Hepatocyte (in vitro differentiated cells): ENCODE measurements at regions not wholly inside any gene's neighbourhood (a gene's known extent, or its start where the extent isn't known, plus 50 kb on each side); places are given as distances from the start of the nearest gene placed in this dataset.

Experiments used
- DNase-seq: peaks from one replicate; pipeline ENCODE4 v3.0.0-alpha.2; 2016; ENCODE audit warnings: low spot score
- H2AFZ ChIP-seq: fragments of 200-600 bp; sonication (generic); 2 replicates; pipeline ENCODE4 v1.6.0; 2016; ENCODE audit warnings: antibody characterized with exemption, mild to moderate bottlenecking
- H3K27ac ChIP-seq: fragments of 200-600 bp; sonication (generic); 2 replicates; pipeline ENCODE4 v1.5.1; 2016; ENCODE audit warnings: mild to moderate bottlenecking
- H3K27me3 ChIP-seq: fragments of 200-600 bp; sonication (generic); 2 replicates; pipeline ENCODE4 v1.6.1; 2016
- H3K36me3 ChIP-seq: fragments of 200-600 bp; sonication (generic); replicated peaks from 2 replicates; pipeline ENCODE4 v1.5.1; 2016; ENCODE audit warnings: low read depth; ENCODE audit not compliant: insufficient read depth
- H3K4me1 ChIP-seq: fragments of 200-600 bp; sonication (generic); 2 replicates; pipeline ENCODE4 v1.5.1; 2016; ENCODE audit warnings: mild to moderate bottlenecking, moderate library complexity; ENCODE audit not compliant: insufficient read depth
- H3K4me2 ChIP-seq: fragments of 200-600 bp; sonication (generic); 2 replicates; pipeline ENCODE4 v1.6.0; 2016
- H3K4me3 ChIP-seq: fragments of 200-600 bp; sonication (generic); 2 replicates; pipeline ENCODE4 v1.5.1; 2016; ENCODE audit warnings: mild to moderate bottlenecking
- H3K79me2 ChIP-seq: fragments of 200-600 bp; sonication (generic); 2 replicates; pipeline ENCODE4 v1.6.0; 2017; ENCODE audit warnings: mild to moderate bottlenecking
- H3K9me2 ChIP-seq: fragments of 200-600 bp; sonication (generic); replicated peaks from 2 replicates; pipeline ENCODE4 v1.6.0; 2017; ENCODE audit warnings: mild to moderate bottlenecking; ENCODE audit not compliant: insufficient read depth
- H3K9me3 ChIP-seq: fragments of 200-600 bp; sonication (generic); 2 replicates; pipeline ENCODE4 v1.5.1; 2016; ENCODE audit warnings: low read depth, mild to moderate bottlenecking
- H4K20me1 ChIP-seq: fragments of 200-600 bp; sonication (generic); 2 replicates; pipeline ENCODE4 v1.6.0; 2016; ENCODE audit warnings: mild to moderate bottlenecking; ENCODE audit not compliant: insufficient read depth, poor library complexity, severe bottlenecking
- EZH2 ChIP-seq: fragments of 200-600 bp; sonication (generic); IDR thresholded peaks from 2 replicates; pipeline ENCODE4 v1.6.1; 2016; ENCODE audit warnings: antibody characterized with exemption, mild to moderate bottlenecking, borderline replicate concordance
- EZH2phosphoT487 ChIP-seq: fragments of 200-600 bp; sonication (generic); IDR thresholded peaks from one replicate; pipeline ENCODE4 v1.6.1; 2018; ENCODE audit warnings: antibody characterized with exemption, mild to moderate bottlenecking, low read depth, moderate library complexity; ENCODE audit not compliant: unreplicated experiment, severe bottlenecking
- WGBS: methylation state at CpG from one replicate; pipeline ENCODE4 v1.1.6; 2016; ENCODE audit warnings: low lambda C conversion rate; ENCODE audit errors: missing lambda C conversion rate; 5-methylcytosine and 5-hydroxymethylcytosine counted together
- TF ChIP-seq, protein P1 (sequence below): fragments of 200-600 bp; sonication (generic); IDR thresholded peaks from 2 replicates; pipeline ENCODE4 v1.5.1; 2016; ENCODE audit warnings: antibody characterized with exemption, mild to moderate bottlenecking; ENCODE audit not compliant: poor library complexity

DNA sequence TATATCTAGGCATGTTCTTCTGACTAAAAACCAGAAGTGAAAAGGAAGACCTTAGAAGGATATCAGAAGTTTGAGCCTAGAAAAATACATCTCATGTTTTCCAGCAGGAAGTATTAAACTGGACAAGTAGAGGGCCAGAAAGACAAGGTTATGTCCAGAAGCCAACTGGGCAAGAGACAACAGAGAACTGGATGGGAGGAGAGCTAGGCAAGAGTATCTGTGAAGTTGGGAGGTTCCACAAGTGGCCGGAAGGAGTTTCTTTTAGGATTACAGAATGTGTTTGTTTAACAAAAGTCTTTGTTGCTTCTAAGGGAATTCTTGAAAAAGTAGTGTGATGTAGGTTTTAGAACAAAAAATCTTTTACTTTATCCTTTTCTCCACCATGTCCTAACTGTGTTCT lies 86.4 kb downstream of the CYP26A1 start:
- H3K4me3 ChIP-seq, result no peak overlapping the region
- H4K20me1 ChIP-seq, result no peaks in the 10 kb centered on the region
- no peaks in the 10 kb centered on the region for H3K4me1 ChIP-seq
- H3K27me3 ChIP-seq, result no peaks in the 10 kb centered on the region
- H3K79me2 ChIP-seq, result no peaks in the 10 kb centered on the region
- no peaks in the 10 kb centered on the region for H3K9me3 ChIP-seq
- 74% methylated on average over 1 of the region's 1 CpG for WGBS
- no peaks in the 10 kb centered on the region for H3K9me2 ChIP-seq
- no peaks in the 10 kb centered on the region for H3K36me3 ChIP-seq
- H2AFZ ChIP-seq, result no peak overlapping the region
- no peak overlapping the region for H3K4me2 ChIP-seq
- no peak overlapping the region for H3K27ac ChIP-seq
- TF ChIP-seq EZH2phosphoT487 (no peak), EZH2 (no peak)
- TF ChIP-seq, protein P1, sequence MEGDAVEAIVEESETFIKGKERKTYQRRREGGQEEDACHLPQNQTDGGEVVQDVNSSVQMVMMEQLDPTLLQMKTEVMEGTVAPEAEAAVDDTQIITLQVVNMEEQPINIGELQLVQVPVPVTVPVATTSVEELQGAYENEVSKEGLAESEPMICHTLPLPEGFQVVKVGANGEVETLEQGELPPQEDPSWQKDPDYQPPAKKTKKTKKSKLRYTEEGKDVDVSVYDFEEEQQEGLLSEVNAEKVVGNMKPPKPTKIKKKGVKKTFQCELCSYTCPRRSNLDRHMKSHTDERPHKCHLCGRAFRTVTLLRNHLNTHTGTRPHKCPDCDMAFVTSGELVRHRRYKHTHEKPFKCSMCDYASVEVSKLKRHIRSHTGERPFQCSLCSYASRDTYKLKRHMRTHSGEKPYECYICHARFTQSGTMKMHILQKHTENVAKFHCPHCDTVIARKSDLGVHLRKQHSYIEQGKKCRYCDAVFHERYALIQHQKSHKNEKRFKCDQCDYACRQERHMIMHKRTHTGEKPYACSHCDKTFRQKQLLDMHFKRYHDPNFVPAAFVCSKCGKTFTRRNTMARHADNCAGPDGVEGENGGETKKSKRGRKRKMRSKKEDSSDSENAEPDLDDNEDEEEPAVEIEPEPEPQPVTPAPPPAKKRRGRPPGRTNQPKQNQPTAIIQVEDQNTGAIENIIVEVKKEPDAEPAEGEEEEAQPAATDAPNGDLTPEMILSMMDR, result no peak
- DNase-seq, result no peak

DNA sequence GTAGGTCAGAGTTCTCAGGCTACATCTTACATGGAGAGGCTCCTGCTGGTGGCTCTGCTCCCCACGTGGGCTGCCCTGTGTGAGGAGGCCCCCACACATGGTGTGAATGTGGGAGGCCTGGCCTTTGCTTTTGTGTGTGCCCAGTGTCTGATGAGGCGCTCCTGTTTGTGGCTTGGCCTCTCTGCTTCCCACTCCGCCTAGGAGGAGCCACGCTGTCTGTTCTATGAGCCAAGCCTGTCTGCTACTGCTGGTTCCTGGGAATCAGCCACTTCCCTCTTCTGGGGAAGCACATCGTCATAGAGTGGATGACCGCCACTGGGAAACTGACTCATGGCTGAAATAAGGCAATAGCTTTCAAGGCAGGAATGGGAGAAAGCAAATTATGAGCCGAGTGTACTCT lies 87.1 kb downstream of the CYP26A1 start:
- Histone ChIP-seq H3K36me3 (no peaks in the 10 kb centered on the region), H4K20me1 (no peaks in the 10 kb centered on the region), H2AFZ (no peak overlapping the region), H3K4me2 (no peak overlapping the region), H3K4me3 (no peak overlapping the region), H3K4me1 (no peaks in the 10 kb centered on the region), H3K27me3 (no peaks in the 10 kb centered on the region), H3K9me2 (no peaks in the 10 kb centered on the region), H3K27ac (no peak overlapping the region), H3K9me3 (no peaks in the 10 kb centered on the region), H3K79me2 (no peaks in the 10 kb centered on the region)
- TF ChIP-seq EZH2phosphoT487, result no peak
- TF ChIP-seq, protein P1, result no peak
- no peak for TF ChIP-seq EZH2
- no peak for DNase-seq
- WGBS, result 89% methylated on average over 7 of the region's 7 CpGs

DNA sequence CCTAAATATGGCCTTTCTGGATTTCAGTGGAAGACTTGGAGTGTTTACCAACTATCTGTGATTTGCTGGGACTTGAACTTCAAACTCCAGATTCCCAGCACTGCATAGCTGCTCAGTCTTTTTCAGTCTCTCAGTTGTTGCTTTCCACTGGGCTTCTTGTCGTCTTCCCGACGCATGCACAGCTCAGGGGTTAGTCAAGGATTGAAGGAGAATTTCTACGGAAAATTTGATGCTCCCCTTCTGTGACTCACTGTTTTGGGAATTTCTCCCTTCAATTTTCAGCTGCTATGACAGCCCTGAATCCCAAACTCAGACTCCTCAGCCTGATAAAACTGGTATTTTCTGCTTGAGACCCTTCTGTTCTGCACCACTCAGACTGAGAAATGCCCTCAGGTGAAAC lies 91.7 kb downstream of the CYP26A1 start:
- Histone ChIP-seq H3K27me3 (no peaks in the 10 kb centered on the region), H3K9me3 (no peaks in the 10 kb centered on the region), H3K79me2 (no peaks in the 10 kb centered on the region), H3K4me3 (no peak overlapping the region), H3K9me2 (no peaks in the 10 kb centered on the region), H3K4me1 (no peaks in the 10 kb centered on the region), H4K20me1 (no peaks in the 10 kb centered on the region), H3K27ac (no peak overlapping the region), H2AFZ (no peak overlapping the region), H3K4me2 (no peak overlapping the region), H3K36me3 (no peaks in the 10 kb centered on the region)
- TF ChIP-seq EZH2phosphoT487 (no peak), EZH2 (no peak)
- TF ChIP-seq, protein P1, result no peak
- DNase-seq, result no peak
- WGBS, result 72% methylated on average over 4 of the region's 4 CpGs

DNA sequence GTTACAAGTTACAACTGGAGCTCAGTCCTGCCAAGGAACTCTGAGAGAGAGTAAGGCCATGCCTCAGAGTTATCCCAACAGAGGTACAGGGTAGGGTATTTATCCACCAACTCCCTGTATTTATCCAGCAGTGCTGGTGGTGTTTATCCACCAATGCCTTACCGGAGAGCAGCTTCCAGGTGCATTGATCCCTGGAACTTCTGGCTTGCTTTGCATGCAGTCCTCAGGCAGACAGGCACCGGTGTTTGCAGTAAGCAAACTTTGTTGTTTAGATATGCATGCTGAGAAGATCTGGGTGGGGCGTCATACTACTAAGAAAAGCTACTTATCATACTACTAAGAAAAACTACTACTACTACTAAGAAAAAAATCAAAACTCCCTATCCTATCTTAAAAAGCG lies 92.4 kb downstream of the CYP26A1 start:
- Histone ChIP-seq H3K79me2 (no peaks in the 10 kb centered on the region), H3K4me3 (no peak overlapping the region), H3K4me1 (no peaks in the 10 kb centered on the region), H2AFZ (no peak overlapping the region), H3K4me2 (no peak overlapping the region), H3K36me3 (no peaks in the 10 kb centered on the region), H3K9me2 (no peaks in the 10 kb centered on the region), H4K20me1 (no peaks in the 10 kb centered on the region), H3K27ac (no peak overlapping the region), H3K9me3 (no peaks in the 10 kb centered on the region), H3K27me3 (no peaks in the 10 kb centered on the region)
- WGBS, result 38% methylated on average over 4 of the region's 4 CpGs
- TF ChIP-seq EZH2 (no peak), EZH2phosphoT487 (no peak)
- TF ChIP-seq, protein P1, result no peak
- DNase-seq, result no peak
